K562 (cell line): ENCODE measurements at regions not wholly inside any gene's neighbourhood (a gene's known extent, or its start where the extent isn't known, plus 50 kb on each side); places are given as distances from the start of the nearest gene placed in this dataset.

ENCODE experiments used
- ADNP ChIP-seq: fragments of 200-800 bp; sonication (Bioruptor generic); IDR thresholded peaks from 2 replicates; pipeline ENCODE4 v1.6.1; 2016; ENCODE audit warnings: missing genetic modification characterization, missing compliant biosample characterization
- DPF2 ChIP-seq: fragments of 450-650 bp; IDR thresholded peaks from 2 replicates; pipeline ENCODE4 v1.6.1; 2016
- HIVEP1 ChIP-seq: fragments of 250-450 bp; sonication (Bioruptor Pico); IDR thresholded peaks from 2 replicates; pipeline ENCODE4 v1.4.0; 2020; ENCODE audit warnings: mild to moderate bottlenecking
- MCM3 ChIP-seq: fragments of 450-650 bp; IDR thresholded peaks from 2 replicates; pipeline ENCODE4 v1.6.1; 2016
- PBX2 ChIP-seq, 2 experiments: IDR thresholded peaks in 1 of 2; conservative IDR thresholded peaks in 1 of 2; 2 replicates each; pipeline ENCODE4 v1.6.1; 2016; ENCODE audit warnings: low read depth in 2 of 2, mild to moderate bottlenecking in 1 of 2, missing compliant biosample characterization in 1 of 2, missing genetic modification characterization in 1 of 2, moderate library complexity in 1 of 2
- PYGO2 ChIP-seq: fragments of 450-650 bp; IDR thresholded peaks from 2 replicates; pipeline ENCODE4 v1.6.1; 2016; ENCODE audit warnings: mild to moderate bottlenecking, missing genetic modification characterization, moderate library complexity, missing compliant biosample characterization
- SMAD4 ChIP-seq: fragments of 250-450 bp; sonication (Bioruptor Pico); conservative IDR thresholded peaks from 2 replicates; pipeline ENCODE4 v1.8.0; 2021; ENCODE audit warnings: inconsistent platforms, mild to moderate bottlenecking, moderate library complexity
- TAF15 ChIP-seq: fragments of 200-400 bp; formaldehyde crosslinking; IDR thresholded peaks from 2 replicates; pipeline ENCODE4 v1.6.1; 2017; ENCODE audit warnings: mild to moderate bottlenecking, low read depth, low read length, moderate library complexity
- ZBTB26 ChIP-seq: fragments of 450-650 bp; formaldehyde crosslinking; IDR thresholded peaks from 2 replicates; pipeline ENCODE4 v1.4.0; 2022; ENCODE audit warnings: missing genetic modification characterization
- ZNF217 ChIP-seq: sonication (generic); formaldehyde crosslinking; IDR thresholded peaks from 2 replicates; pipeline ENCODE4 v1.8.0; 2022; ENCODE audit warnings: mild to moderate bottlenecking, missing genetic modification reagents
- TF ChIP-seq, protein P1 (sequence below): fragments of 250-450 bp; sonication (Bioruptor Pico); IDR thresholded peaks from 2 replicates; pipeline ENCODE4 v1.8.0; 2022; ENCODE audit warnings: moderate library complexity, mild to moderate bottlenecking, inconsistent platforms
- TF ChIP-seq, protein P2 (sequence below): fragments of 250-450 bp; sonication (Bioruptor Pico); IDR thresholded peaks from 2 replicates; pipeline ENCODE4 v1.5.0; 2022; ENCODE audit warnings: mild to moderate bottlenecking

DNA sequence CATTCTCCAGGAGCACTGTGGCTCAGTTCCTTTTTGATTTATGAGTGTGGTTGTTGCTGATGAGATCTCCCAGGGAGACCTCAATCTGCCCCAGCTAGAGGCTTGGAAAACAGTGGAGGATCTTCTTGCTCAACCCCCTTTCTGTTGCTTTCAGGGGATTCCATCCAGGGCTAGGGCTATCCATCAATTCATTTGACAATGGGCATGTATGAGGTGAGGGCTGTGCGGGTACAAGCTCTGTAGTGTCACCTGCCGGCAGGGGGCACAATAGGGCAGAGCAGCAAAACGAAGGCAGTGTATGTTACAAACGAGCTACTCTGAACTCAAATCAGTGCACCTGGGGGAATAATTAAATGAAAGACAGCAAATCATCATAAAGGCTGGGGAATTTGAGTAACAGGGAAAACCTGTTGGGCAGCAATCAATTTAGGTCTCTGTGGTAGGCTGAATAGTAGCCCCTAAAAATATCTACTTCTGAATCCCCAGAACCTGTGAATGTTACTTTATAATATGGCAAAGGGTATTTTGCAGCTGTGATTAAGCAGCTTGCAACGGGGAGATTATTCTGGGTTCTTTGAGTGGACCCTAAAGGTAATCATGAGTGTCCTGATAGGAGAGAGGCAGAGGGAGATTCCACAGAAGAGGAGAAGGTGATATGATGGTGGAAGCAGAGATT, 170.3 kb upstream of the ZBED5 start (continued):
- TF ChIP-seq PYGO2 (no peak), HIVEP1 (CRISPR knock-in tag) (no peak), ADNP (tag) (no peak), MCM3 (no peak), DPF2 (no peak), SMAD4 (CRISPR knock-in tag) (no peak), PBX2 (CRISPR knock-in tag; IDR thresholded peaks at IDR 0.05; ENCODE audit: low read depth) (no peak), PBX2 (tag; conservative IDR thresholded peaks at IDR 0.05; ENCODE audit: low read depth) (peak; percentile 78), TAF15 (no peak), ZNF217 (CRISPR knock-in tag) (no peak), ZBTB26 (CRISPR knock-in tag) (no peak)
- TF ChIP-seq, protein P1, sequence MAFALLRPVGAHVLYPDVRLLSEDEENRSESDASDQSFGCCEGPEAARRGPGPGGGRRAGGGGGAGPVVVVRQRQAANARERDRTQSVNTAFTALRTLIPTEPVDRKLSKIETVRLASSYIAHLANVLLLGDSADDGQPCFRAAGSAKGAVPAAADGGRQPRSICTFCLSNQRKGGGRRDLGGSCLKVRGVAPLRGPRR, result no peak
- TF ChIP-seq, protein P2, sequence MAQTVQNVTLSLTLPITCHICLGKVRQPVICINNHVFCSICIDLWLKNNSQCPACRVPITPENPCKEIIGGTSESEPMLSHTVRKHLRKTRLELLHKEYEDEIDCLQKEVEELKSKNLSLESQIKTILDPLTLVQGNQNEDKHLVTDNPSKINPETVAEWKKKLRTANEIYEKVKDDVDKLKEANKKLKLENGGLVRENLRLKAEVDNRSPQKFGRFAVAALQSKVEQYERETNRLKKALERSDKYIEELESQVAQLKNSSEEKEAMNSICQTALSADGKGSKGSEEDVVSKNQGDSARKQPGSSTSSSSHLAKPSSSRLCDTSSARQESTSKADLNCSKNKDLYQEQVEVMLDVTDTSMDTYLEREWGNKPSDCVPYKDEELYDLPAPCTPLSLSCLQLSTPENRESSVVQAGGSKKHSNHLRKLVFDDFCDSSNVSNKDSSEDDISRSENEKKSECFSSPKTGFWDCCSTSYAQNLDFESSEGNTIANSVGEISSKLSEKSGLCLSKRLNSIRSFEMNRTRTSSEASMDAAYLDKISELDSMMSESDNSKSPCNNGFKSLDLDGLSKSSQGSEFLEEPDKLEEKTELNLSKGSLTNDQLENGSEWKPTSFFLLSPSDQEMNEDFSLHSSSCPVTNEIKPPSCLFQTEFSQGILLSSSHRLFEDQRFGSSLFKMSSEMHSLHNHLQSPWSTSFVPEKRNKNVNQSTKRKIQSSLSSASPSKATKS (CRISPR knock-in tag), result no peak
